ENCODE measurements at regions not wholly inside any gene's neighbourhood (a gene's known extent, or its start where the extent isn't known, plus 50 kb on each side); places are given as distances from the start of the nearest gene placed in this dataset.

GRCh38 chr4:110824344-110824743, 201.5 kb upstream of the PITX2 start:
- no peaks in the 10 kb centered on the region for H3K4me1 Mint-ChIP-seq
- H3K36me3 Mint-ChIP-seq (ENCODE audit: low read depth), result no peaks in the 10 kb centered on the region
- no peak overlapping the region for H3K27ac Mint-ChIP-seq
- no peaks in the 10 kb centered on the region for H3K27me3 Mint-ChIP-seq
- no peak for DNase-seq
- H3K9me3 ChIP-seq (ENCODE audit: control insufficient read depth, low read length, poor library complexity, severe bottlenecking), result no peaks in the 10 kb centered on the region
- no peak overlapping the region for H3K4me3 Mint-ChIP-seq
- ATAC-seq, result no peak

GRCh38 chr4:110826656-110827055, 203.8 kb upstream of the PITX2 start:
- H3K4me3 Mint-ChIP-seq, result no peak overlapping the region
- no peaks in the 10 kb centered on the region for H3K27me3 Mint-ChIP-seq
- ATAC-seq (no peak), DNase-seq (no peak)
- no peaks in the 10 kb centered on the region for H3K36me3 Mint-ChIP-seq (ENCODE audit: low read depth)
- H3K4me1 Mint-ChIP-seq, result no peaks in the 10 kb centered on the region
- H3K9me3 ChIP-seq (ENCODE audit: control insufficient read depth, low read length, poor library complexity, severe bottlenecking), result no peaks in the 10 kb centered on the region
- no peak overlapping the region for H3K27ac Mint-ChIP-seq

- no peaks in the 10 kb centered on the region for H3K9me3 ChIP-seq (ENCODE audit: control insufficient read depth, low read length, poor library complexity, severe bottlenecking)
- H3K4me3 Mint-ChIP-seq, result no peak overlapping the region
- no peaks in the 10 kb centered on the region for H3K36me3 Mint-ChIP-seq (ENCODE audit: low read depth)
- DNase-seq, result no peak
- no peak overlapping the region for H3K27ac Mint-ChIP-seq
- no peak for ATAC-seq
- no peaks in the 10 kb centered on the region for H3K27me3 Mint-ChIP-seq
- no peaks in the 10 kb centered on the region for H3K4me1 Mint-ChIP-seq
Observed at GRCh38 chr4:110830461-110830860, 207.6 kb upstream of the PITX2 start.

DNA sequence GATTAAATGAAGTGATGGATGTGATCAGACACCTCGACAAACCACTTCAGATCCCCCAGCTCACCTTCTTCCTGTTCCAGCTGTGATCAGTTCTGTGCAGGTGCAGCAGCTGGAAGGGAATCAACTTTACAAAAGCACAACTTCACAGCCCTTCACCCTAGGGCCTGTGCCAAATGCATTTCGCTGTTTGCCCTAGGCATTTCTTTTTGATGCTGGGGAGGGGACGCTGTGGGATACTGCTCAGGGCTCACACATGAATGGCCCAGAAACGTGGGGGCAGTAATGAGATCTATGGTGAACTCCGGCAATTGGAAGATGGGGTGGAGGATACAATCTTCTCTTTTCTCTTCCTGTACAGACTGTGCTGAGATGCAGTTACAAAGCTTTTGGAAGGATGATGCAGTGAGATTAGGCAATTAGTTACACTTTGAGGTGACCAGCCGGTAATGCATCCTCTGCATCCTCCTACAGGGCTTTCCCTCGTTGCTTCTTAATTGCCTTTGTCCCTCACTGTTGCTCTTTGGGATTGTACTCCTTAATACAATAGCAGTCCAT, 215.1 kb upstream of the PITX2 start:
- Mint-ChIP-seq H3K27ac (no peak overlapping the region), H3K27me3 (no peaks in the 10 kb centered on the region), H3K4me1 (no peaks in the 10 kb centered on the region), H3K4me3 (no peak overlapping the region), H3K36me3 (ENCODE audit: low read depth) (no peaks in the 10 kb centered on the region)
- no peak for ATAC-seq
- no peaks in the 10 kb centered on the region for H3K9me3 ChIP-seq (ENCODE audit: control insufficient read depth, low read length, poor library complexity, severe bottlenecking)
- no peak for DNase-seq

DNA sequence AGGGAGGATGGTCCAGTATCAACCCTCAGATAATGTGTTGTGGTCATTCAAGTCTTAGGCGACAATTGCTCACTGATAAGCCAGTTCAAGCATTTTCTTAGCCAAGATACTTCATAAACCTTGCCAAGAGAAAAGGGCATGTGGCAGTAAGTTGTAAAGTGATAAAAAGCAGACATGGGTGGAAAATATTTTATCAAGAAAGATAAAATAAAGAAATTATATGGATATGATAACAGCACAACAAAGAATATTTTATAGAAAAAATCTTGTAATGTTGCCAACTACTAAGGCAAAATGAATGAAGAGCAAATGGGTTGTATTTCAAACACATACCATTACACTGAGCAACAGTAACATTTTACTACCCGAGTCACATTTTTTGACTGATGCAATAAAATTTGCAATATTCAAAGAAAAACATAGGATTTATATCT, 217.4 kb upstream of the PITX2 start:
- H3K27ac Mint-ChIP-seq, result no peak overlapping the region
- no peak overlapping the region for H3K4me3 Mint-ChIP-seq
- no peaks in the 10 kb centered on the region for H3K36me3 Mint-ChIP-seq (ENCODE audit: low read depth)
- H3K4me1 Mint-ChIP-seq, result no peaks in the 10 kb centered on the region
- no peaks in the 10 kb centered on the region for H3K27me3 Mint-ChIP-seq
- no peak for ATAC-seq
- no peaks in the 10 kb centered on the region for H3K9me3 ChIP-seq (ENCODE audit: control insufficient read depth, low read length, poor library complexity, severe bottlenecking)
- no peak for DNase-seq

DNA sequence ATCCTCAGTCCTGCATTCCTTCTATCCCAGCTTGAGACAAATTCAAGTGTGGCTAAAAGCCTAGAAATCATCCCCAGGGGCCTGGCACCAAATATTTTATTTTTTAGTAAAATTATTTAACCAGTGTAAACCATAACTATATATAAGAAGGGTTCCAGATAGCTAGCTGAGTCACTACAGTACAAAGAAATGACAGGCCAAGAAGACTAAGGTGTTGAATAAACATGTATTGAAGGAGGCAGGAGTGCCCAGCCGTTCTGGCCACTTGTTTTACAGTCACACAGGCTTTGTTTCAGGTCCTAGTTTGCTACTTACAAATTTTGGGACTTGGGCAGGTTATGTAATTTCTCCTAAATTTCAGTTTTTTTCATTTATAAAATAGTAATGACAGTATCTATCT, 225.9 kb upstream of the PITX2 start:
- Mint-ChIP-seq H3K27ac (no peak overlapping the region), H3K4me1 (no peaks in the 10 kb centered on the region), H3K36me3 (ENCODE audit: low read depth) (no peaks in the 10 kb centered on the region), H3K4me3 (no peak overlapping the region), H3K27me3 (no peaks in the 10 kb centered on the region)
- ATAC-seq (no peak), DNase-seq (no peak)
- H3K9me3 ChIP-seq (ENCODE audit: control insufficient read depth, low read length, poor library complexity, severe bottlenecking), result no peaks in the 10 kb centered on the region

GRCh38 chr4:110849461-110849860, 226.6 kb upstream of the PITX2 start:
- ATAC-seq (no peak), DNase-seq (no peak)
- H3K27ac Mint-ChIP-seq, result no peak overlapping the region
- no peak overlapping the region for H3K4me3 Mint-ChIP-seq
- no peaks in the 10 kb centered on the region for H3K27me3 Mint-ChIP-seq
- no peaks in the 10 kb centered on the region for H3K36me3 Mint-ChIP-seq (ENCODE audit: low read depth)
- no peaks in the 10 kb centered on the region for H3K9me3 ChIP-seq (ENCODE audit: control insufficient read depth, low read length, poor library complexity, severe bottlenecking)
- H3K4me1 Mint-ChIP-seq, result no peaks in the 10 kb centered on the region

- Mint-ChIP-seq H3K27me3 (no peaks in the 10 kb centered on the region), H3K4me3 (no peak overlapping the region), H3K36me3 (ENCODE audit: low read depth) (no peaks in the 10 kb centered on the region), H3K27ac (no peak overlapping the region), H3K4me1 (no peaks in the 10 kb centered on the region)
- ATAC-seq (no peak), DNase-seq (no peak)
- no peaks in the 10 kb centered on the region for H3K9me3 ChIP-seq (ENCODE audit: control insufficient read depth, low read length, poor library complexity, severe bottlenecking)
Observed at GRCh38 chr4:110850461-110851442, 227.9 kb upstream of the PITX2 start.

- Mint-ChIP-seq H3K4me1 (no peaks in the 10 kb centered on the region), H3K36me3 (ENCODE audit: low read depth) (no peaks in the 10 kb centered on the region), H3K4me3 (no peak overlapping the region), H3K27ac (no peak overlapping the region), H3K27me3 (no peaks in the 10 kb centered on the region)
- DNase-seq (no peak), ATAC-seq (no peak)
- H3K9me3 ChIP-seq (ENCODE audit: control insufficient read depth, low read length, poor library complexity, severe bottlenecking), result no peaks in the 10 kb centered on the region
Observed at GRCh38 chr4:110851989-110852388, 229.1 kb upstream of the PITX2 start.

DNA sequence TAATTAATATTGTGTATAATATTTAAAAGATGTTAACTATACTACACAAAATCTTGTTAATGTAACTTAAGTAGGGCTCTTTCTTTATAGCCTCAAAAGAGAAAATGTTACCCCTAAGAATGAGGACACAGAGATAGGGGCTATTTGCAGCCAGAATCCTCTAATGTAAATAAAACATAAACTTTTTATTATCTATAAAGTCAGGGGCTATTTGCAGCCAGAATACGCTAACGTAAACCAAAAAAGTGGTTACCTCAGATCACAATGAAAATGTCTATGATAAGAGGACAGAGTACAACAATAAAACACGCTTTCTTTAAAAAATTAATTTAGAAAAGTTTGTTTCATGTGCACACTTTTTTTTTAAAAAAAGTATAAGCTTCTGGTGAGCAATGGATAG, 229.9 kb upstream of the PITX2 start:
- DNase-seq (no peak), ATAC-seq (no peak)
- Mint-ChIP-seq H3K4me1 (no peaks in the 10 kb centered on the region), H3K27ac (no peak overlapping the region), H3K4me3 (no peak overlapping the region), H3K36me3 (ENCODE audit: low read depth) (no peaks in the 10 kb centered on the region), H3K27me3 (no peaks in the 10 kb centered on the region)
- H3K9me3 ChIP-seq (ENCODE audit: control insufficient read depth, low read length, poor library complexity, severe bottlenecking), result no peaks in the 10 kb centered on the region

GRCh38 chr4:110853242-110853641, 230.4 kb upstream of the PITX2 start:
- no peaks in the 10 kb centered on the region for H3K27me3 Mint-ChIP-seq
- H3K4me3 Mint-ChIP-seq, result no peak overlapping the region
- H3K27ac Mint-ChIP-seq, result no peak overlapping the region
- DNase-seq (no peak), ATAC-seq (no peak)
- H3K4me1 Mint-ChIP-seq, result no peaks in the 10 kb centered on the region
- H3K36me3 Mint-ChIP-seq (ENCODE audit: low read depth), result no peaks in the 10 kb centered on the region
- no peaks in the 10 kb centered on the region for H3K9me3 ChIP-seq (ENCODE audit: control insufficient read depth, low read length, poor library complexity, severe bottlenecking)

DNA sequence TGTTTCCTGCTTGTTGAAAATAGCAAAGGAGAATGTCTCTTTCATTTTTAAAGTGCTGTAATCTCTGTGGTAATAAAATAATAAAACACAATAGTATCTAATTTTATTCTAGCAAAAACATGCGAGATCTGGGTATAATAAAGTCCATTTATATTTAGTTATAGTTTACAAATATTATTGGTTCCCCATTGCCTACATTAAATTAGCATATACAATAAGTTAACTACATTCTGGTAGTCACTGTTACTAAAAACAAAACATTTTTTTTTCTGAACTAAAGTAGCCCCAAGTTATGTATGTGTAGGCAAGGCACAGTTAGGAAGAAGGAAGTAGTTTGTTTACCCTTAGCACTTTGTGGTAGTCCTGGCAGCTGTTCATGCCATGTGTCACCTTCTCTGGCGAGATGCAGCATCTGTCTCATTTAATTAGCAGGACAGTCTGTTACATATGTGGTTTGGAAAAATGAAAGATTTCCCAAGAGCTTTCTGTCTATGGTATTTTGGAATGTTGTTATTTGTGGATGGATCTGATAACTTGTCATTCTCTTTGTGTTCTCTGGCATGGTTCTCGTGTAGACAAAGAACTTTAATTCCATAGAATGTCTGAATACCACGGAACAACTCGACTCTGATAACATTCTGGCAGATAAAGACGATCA, 231.3 kb upstream of the PITX2 start:
- ATAC-seq (no peak), DNase-seq (no peak)
- H3K4me1 Mint-ChIP-seq, result no peaks in the 10 kb centered on the region
- no peaks in the 10 kb centered on the region for H3K9me3 ChIP-seq (ENCODE audit: control insufficient read depth, low read length, poor library complexity, severe bottlenecking)
- H3K27me3 Mint-ChIP-seq, result no peaks in the 10 kb centered on the region
- no peaks in the 10 kb centered on the region for H3K36me3 Mint-ChIP-seq (ENCODE audit: low read depth)
- H3K27ac Mint-ChIP-seq, result no peak overlapping the region
- H3K4me3 Mint-ChIP-seq, result no peak overlapping the region

- no peaks in the 10 kb centered on the region for H3K36me3 Mint-ChIP-seq (ENCODE audit: low read depth)
- ATAC-seq (no peak), DNase-seq (no peak)
- H3K4me3 Mint-ChIP-seq, result no peak overlapping the region
- no peak overlapping the region for H3K27ac Mint-ChIP-seq
- H3K9me3 ChIP-seq (ENCODE audit: control insufficient read depth, low read length, poor library complexity, severe bottlenecking), result no peaks in the 10 kb centered on the region
- H3K27me3 Mint-ChIP-seq, result no peaks in the 10 kb centered on the region
- H3K4me1 Mint-ChIP-seq, result no peaks in the 10 kb centered on the region
Observed at GRCh38 chr4:110860125-110860524, 237.2 kb upstream of the PITX2 start.
